ENCODE measurements at regions not wholly inside any gene's neighbourhood (a gene's known extent, or its start where the extent isn't known, plus 50 kb on each side); places are given as distances from the start of the nearest gene placed in this dataset.

GRCh38 chr2:123808243-123808642 is 216.8 kb upstream of the CNTNAP5 start:
- no peaks in the 10 kb centered on the region for H3K36me3 ChIP-seq
- no peak for DNase-seq
- intact Hi-C loops (cut with DNase I): no loop called here
- no peak overlapping the region for H3K27ac ChIP-seq
- ATAC-seq: peak in 1 of 4 donors; percentile 20
- no peaks in the 10 kb centered on the region for H3K9me3 ChIP-seq
- H3K27me3 ChIP-seq: no peaks in the 10 kb centered on the region
- WGBS (ENCODE audit: insufficient coverage, low coverage, low lambda C conversion rate, missing lambda C conversion rate): 25% methylated on average over 2 of the region's 2 CpGs
- H3K4me3 ChIP-seq: no peak overlapping the region
- TF ChIP-seq, protein P1, sequence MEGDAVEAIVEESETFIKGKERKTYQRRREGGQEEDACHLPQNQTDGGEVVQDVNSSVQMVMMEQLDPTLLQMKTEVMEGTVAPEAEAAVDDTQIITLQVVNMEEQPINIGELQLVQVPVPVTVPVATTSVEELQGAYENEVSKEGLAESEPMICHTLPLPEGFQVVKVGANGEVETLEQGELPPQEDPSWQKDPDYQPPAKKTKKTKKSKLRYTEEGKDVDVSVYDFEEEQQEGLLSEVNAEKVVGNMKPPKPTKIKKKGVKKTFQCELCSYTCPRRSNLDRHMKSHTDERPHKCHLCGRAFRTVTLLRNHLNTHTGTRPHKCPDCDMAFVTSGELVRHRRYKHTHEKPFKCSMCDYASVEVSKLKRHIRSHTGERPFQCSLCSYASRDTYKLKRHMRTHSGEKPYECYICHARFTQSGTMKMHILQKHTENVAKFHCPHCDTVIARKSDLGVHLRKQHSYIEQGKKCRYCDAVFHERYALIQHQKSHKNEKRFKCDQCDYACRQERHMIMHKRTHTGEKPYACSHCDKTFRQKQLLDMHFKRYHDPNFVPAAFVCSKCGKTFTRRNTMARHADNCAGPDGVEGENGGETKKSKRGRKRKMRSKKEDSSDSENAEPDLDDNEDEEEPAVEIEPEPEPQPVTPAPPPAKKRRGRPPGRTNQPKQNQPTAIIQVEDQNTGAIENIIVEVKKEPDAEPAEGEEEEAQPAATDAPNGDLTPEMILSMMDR (IDR thresholded peaks at IDR 0.05): no peak
- no peak for TF ChIP-seq POLR2A (IDR thresholded peaks at IDR 0.05)
- no peaks in the 10 kb centered on the region for H3K4me1 ChIP-seq

GRCh38 chr2:123811846-123812245 is 213.2 kb upstream of the CNTNAP5 start:
- no peaks in the 10 kb centered on the region for H3K9me3 ChIP-seq
- H3K4me3 ChIP-seq: no peak overlapping the region
- no peaks in the 10 kb centered on the region for H3K4me1 ChIP-seq
- no peak overlapping the region for H3K27ac ChIP-seq
- intact Hi-C loops (cut with DNase I): no loop called here
- ATAC-seq (no peak), DNase-seq (no peak)
- H3K36me3 ChIP-seq: no peaks in the 10 kb centered on the region
- TF ChIP-seq, protein P1 (IDR thresholded peaks at IDR 0.05): no peak
- TF ChIP-seq POLR2A (IDR thresholded peaks at IDR 0.05): no peak
- WGBS (ENCODE audit: insufficient coverage, low coverage, low lambda C conversion rate, missing lambda C conversion rate): 26% methylated on average over 1 of the region's 1 CpG
- no peaks in the 10 kb centered on the region for H3K27me3 ChIP-seq

DNA sequence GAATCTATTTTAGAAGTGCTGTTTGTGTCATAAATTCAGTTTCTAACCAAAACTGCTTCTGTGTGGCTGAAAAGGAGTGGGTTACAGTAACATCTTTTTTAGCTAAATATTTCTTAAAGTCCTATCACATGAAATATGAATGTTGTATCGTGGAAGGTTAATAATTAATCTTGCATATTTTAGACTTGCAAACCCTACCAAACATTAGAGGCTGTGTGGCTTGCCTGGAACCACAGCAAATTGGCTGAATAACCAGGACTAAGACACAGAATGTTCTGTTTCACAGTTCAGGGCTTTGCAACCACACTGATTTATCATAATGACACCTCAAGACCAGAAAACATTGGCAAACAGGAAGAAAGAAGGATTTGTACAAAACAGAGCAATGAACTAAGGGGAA is 208.9 kb upstream of the CNTNAP5 start:
- DNase-seq: no peak
- Histone ChIP-seq H3K27me3 (no peaks in the 10 kb centered on the region), H3K4me1 (no peaks in the 10 kb centered on the region), H3K27ac (no peak overlapping the region), H3K36me3 (no peaks in the 10 kb centered on the region), H3K9me3 (no peaks in the 10 kb centered on the region), H3K4me3 (no peak overlapping the region)
- TF ChIP-seq, protein P1 (IDR thresholded peaks at IDR 0.05): no peak
- no peak for TF ChIP-seq POLR2A (IDR thresholded peaks at IDR 0.05)
- 64% methylated on average over 1 of the region's 1 CpG for WGBS (ENCODE audit: insufficient coverage, low coverage, low lambda C conversion rate, missing lambda C conversion rate)
- intact Hi-C loops (cut with DNase I): no loop called here
- no peak for ATAC-seq

- H3K27me3 ChIP-seq: no peaks in the 10 kb centered on the region
- no peaks in the 10 kb centered on the region for H3K9me3 ChIP-seq
- H3K4me1 ChIP-seq: no peaks in the 10 kb centered on the region
- no peaks in the 10 kb centered on the region for H3K36me3 ChIP-seq
- TF ChIP-seq, protein P1 (IDR thresholded peaks at IDR 0.05): no peak
- no peak for TF ChIP-seq POLR2A (IDR thresholded peaks at IDR 0.05)
- intact Hi-C loops (cut with DNase I): no loop called here
- DNase-seq (no peak), ATAC-seq (no peak)
- H3K27ac ChIP-seq: no peak overlapping the region
- H3K4me3 ChIP-seq: no peak overlapping the region
Observed at GRCh38 chr2:123816928-123817327, 208.2 kb upstream of the CNTNAP5 start.

DNA sequence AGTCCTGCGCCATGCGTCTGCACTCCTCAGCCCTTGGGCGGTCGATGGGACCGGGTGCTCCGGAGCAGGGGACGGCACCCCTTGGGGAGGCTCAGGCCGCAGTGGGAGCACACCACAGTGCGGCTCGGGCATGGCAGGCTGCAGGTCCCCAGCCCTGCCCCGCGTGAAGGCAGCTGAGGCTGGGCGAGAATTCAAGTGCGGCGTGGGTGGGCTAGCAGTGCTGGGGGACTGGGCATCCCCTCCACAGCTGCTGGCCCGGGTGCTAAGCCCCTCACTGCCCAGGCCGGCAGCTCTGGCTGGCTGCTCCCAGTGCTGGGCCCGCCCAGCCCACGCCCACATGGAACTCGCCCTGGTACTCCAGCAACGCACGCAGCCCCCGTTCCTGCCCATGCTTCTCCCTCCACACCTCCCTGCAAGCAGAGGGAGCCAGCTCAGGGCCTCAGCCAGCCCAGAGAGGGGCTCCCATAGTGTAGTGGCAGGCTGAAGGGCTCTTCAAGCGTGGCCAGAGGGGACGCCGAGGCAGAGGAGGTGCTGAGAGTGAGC is 198.3 kb upstream of the CNTNAP5 start:
- TF ChIP-seq POLR2A (IDR thresholded peaks at IDR 0.05): no peak
- TF ChIP-seq, protein P1 (IDR thresholded peaks at IDR 0.05): no peak
- DNase-seq: peak in 1 of 3 donors; percentile 48
- Histone ChIP-seq H3K4me3 (no peak overlapping the region), H3K4me1 (no peaks in the 10 kb centered on the region), H3K27me3 (no peaks in the 10 kb centered on the region), H3K27ac (no peak overlapping the region), H3K9me3 (no peaks in the 10 kb centered on the region), H3K36me3 (no peaks in the 10 kb centered on the region)
- peak in 1 of 4 donors; percentile 25 for ATAC-seq
- intact Hi-C loops (cut with DNase I): no loop called here
- WGBS (ENCODE audit: insufficient coverage, low coverage, low lambda C conversion rate, missing lambda C conversion rate): 61% methylated on average over 2 of the region's 26 CpGs

Data from right lobe of liver (tissue), 6 donors.